CD4-positive, alpha-beta T cell treated with Interleukin-2 at 100 ng/mL for 4 hours (primary cell): ENCODE measurements at regions not wholly inside any gene's neighbourhood (a gene's known extent, or its start where the extent isn't known, plus 50 kb on each side); places are given as distances from the start of the nearest gene placed in this dataset.

ENCODE experiments used
- DNase-seq: peaks from one replicate; pipeline ENCODE4 v3.0.0-alpha.2; 2020; ENCODE audit warnings: low spot score

GRCh38 chr18:24786027-24786426 lies 325.6 kb downstream of the HRH4 start:
- DNase-seq, result no peak

- DNase-seq, result no peak
These were observed 329.9 kb downstream of the HRH4 start for GRCh38 chr18:24790347-24790746.

DNA sequence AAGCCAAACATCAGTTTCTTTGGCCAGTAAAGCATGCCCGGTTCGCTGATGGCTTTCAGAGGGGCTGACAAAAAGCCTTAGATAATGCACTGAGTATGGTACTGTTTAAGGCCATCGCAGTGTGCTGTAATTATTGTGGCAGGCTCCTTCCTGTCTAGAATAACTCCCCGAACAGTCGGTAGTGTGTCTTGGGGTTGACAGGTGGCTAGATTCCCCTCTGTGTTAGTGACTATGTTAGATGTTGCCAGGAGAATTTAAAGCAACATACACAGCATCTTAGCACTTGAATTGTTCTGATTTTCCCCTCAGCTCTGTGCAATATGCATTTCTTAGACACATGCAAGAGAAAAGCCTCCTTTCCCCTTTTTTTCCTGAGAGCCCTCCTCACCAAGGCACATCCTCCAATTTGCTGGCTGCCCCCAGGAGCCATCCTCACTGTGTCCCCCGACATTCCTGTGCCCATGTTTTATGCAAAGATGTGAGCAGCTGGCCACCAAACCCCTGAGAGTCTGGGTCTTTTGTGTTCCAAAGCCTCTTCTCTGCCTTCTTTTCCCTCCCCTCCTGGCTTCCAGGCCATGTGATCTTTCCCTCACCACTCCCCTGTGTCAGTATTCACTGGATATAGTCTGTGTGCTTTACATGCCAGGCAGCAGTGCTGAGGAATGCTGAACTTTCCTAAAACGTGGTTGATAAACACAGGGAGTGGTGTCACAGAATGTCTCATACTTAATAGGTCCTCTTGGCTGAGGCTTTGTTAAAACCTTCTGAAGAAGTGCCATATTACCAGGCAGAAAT lies 331.5 kb downstream of the HRH4 start:
- DNase-seq, result no peak

DNA sequence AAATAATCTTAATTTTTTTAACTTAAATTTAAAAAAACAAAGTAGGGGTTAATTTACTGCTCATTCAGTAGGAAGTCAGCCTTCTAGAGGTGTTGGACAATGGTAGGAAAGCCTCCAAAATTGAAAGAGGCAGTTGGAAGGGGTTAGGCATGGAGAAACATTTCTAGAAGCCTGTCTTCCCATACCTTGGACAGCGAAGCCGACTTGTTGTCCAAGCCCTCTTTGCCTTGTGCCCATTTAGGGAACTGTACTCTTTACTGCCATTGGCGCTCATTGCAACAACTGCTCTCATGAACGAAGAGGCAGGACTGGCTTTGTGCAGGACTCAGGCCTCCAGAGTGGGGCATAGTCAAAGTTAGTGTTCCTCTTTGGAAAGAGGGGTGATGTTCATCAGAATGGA lies 333.3 kb downstream of the HRH4 start:
- no peak for DNase-seq

- DNase-seq, result no peak
These were observed 334.7 kb downstream of the HRH4 start for GRCh38 chr18:24795129-24795528.

DNA sequence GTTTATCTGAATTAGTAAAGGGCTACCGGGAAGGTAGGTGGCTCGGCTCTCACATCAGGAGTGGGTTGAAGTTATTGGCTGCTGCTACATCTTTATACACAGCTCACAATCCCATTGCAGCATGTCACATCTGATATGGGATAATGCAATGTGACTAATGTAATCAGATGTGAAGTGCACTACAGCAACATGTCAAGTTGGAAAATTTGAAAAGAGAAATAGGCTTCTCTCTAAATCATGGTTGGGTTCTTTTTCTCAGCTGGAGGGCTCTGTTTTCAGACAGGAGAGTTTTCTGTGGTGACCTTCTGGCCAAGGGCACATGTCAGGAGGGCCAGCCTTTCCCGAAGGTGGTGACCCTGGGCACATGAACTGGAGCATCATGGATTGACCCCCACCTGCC lies 337.5 kb downstream of the HRH4 start:
- no peak for DNase-seq

DNA sequence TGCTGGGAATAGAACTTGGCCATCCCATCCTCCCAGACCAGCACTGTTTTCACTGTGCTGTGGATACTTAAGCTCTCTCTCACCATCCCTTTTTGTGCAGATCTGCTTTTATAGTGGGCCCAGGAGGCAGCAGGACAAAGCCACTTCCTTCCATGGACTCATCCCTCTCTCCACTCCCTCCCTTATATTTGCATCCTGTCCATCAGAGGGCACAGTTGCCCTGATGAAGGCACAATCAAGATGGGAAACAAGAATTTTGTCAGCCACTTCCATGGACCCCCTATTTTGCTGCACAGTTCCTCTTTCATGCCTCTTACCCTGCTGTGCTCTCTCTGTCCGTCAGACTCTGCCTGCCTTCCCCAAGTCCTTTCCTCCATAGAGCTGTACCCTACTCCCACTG lies 338.7 kb downstream of the HRH4 start:
- DNase-seq, result no peak

GRCh38 chr18:24799720-24800119 lies 339.3 kb downstream of the HRH4 start:
- DNase-seq, result no peak

- DNase-seq, result no peak
These were observed 340.6 kb downstream of the HRH4 start for GRCh38 chr18:24801001-24801400.

DNA sequence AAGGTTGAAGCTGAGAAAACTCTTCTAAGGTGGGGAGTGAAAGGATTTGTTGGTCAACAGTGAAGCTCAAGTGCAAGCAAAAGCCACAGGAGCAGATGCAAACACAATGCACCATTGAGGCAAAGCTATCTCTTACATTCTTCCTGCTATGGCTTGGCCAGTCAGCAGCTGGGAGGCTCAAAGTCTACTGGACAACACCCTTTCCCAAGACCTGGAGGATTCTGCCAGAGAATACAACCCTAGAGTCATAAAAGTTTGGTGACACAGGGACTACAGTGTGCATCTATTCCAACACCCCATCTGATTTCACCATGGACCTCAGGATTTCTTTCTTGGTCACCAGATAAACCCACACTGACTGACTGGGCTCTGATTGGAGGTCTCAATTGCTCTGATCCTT lies 342.0 kb downstream of the HRH4 start:
- DNase-seq, result no peak

DNA sequence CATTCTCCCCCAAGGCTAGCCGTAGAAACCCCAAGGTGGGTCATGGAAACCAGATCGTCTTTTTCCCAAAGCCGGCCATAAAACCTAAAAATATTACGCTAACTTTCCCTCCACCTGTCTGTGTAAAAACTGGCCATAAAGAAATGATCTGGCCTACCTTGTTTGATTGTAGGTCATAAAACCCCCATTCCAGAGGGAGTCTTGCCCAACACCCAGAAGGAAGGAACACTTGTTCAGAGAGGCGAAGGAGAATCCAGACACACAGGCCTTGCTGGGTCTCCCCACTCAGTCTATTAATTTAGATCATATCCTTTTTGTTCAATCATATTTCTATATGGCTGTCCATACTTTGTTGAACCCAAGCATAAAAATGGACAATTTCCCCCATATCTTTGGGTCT lies 344.7 kb downstream of the HRH4 start:
- no peak for DNase-seq

DNA sequence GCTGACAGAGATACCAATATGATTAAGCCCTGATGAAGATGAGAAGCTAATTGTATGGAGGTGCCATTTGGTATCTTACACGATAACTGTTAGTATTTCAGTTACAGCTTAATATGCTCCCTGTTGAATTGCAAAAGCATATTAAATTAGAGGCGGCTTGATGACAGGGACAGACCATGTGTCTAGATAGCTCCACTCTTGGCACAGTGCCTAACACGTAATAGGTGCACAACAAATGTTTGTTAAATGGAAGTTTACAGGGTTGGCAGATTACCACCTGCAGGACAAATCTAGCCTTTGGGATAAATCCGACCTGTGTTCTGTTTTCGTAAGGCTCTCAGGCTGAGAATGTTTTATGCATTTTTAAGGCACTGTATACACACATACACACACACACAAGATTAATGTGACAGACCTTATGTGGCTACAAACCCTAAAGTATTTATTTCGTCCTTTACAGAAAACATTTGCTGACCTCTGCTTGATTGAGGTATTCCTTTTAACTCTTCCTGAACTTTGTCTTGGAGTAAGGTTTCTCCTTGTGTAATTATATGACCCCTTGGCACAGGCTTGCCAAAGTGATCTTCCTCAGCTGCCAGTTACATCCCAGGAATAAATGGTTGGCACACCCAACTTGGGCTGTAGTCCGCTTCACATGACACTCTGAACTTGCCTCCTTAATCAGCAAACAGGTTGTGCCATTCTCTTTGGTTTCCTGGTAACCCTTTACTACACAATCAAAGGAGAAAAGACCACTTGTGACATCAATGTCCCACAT lies 348.9 kb downstream of the HRH4 start:
- no peak for DNase-seq

GRCh38 chr18:24810561-24811305 lies 350.3 kb downstream of the HRH4 start:
- DNase-seq, result no peak

GRCh38 chr18:24811950-24812681 lies 351.7 kb downstream of the HRH4 start:
- no peak for DNase-seq

GRCh38 chr18:24814521-24814920 lies 354.1 kb downstream of the HRH4 start:
- no peak for DNase-seq

DNA sequence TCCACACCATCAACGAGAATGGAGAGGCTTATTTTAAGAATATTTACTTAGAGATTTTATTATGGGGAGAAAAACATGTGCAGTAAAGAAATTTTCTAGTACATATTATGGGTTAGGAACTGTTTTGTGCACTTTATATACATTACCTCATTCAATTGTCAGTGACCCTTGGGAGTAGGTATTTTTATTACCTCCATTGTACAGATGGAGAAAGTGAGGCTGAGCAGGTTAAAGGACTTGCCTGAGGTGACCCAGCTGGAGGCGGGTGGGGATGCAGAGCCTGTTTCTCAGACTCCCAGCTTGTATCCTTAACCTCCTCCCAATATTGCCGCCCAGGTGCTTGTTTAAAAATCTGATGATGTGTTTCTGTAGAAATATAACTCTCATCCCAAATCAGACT lies 356.7 kb downstream of the HRH4 start:
- no peak for DNase-seq

DNA sequence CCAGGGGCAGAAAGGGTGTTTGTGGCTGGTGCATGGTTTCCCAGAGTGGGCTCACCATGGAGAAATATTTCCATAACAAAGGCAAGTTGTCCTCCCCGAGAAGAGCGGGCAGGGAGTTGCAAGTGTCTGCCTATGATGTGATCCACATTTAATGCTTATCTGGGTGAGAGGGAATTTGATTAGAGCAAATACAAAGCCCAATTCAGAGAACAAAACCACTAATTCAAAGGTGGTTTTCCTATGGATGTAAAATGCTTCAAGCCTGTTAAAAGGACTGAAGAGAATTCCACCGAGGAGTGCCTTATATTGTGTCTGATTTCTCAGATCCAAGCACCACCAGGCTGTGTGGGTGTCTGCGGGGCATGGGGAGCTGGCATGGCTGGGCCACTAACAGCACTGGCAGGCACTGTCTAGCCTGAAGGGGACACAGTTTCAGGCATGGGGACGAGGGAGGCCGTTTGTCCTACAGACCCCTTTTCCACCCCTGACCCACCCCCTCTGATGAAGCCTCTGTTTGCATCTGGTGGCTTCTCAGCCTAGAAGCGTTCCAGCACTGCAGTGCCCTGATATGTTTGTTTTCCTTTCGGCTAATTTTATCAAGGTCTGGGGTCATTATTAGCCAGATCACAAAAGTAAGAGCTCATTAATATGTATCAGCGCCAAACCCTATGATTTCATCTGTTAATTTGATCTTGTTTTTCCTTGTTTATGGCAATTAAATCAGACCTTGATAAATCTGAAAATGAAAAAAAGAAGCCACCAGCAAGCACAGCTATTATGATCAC lies 357.3 kb downstream of the HRH4 start:
- DNase-seq, result no peak

DNA sequence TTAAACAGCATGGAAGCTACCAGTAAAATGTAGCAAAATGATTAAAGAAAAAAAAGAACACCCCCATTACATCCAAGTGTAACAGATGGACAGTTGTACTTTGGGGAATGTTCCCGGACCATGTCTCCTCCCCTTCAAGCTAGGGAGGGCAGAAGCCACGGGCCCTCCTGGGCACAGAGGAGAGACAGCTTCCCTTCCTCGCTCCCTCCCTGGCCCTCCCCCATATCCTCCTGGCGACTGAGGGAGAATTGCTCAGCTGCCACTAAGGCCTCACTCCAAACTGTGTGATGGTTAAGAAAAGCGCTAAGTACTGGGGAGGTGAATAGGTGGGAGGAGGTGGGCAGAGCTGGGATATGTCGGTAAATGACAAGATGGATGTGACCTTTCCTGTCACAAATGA lies 358.0 kb downstream of the HRH4 start:
- no peak for DNase-seq

DNA sequence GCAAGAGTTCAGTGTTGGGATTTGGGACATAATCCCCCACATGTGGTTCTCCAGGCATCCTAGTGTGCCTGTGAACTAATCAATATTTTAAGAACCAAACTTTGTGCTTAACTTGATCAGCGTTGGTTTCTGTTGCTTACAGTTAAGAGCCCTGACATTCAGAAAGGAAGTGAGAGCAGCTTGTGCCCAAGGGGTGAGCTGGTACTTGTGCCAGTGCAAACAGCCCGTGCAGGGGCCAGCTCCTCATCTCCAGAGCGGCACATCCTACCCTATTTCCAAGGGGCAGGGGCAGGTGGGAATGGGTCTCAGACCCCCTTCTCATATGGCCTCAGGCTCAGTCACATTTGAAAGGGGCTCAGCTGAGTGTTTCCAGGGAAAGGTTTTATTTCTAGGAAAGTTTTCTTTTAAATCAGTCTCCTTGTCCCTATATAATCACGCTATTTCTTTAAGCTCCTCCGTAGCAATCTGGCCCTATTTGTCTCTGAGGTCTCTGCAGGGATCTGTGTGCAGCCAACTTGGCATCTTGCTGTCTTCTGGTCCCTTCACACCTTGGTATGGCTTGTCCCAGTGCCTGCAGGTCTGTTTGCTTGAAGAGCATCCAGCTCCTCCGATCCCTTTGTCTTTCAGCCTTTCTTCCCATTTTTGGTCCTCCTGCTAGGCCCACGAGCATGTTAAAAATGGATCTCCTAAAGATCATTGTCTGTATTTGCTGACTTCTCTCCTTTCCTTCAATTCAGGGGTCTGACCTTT lies 358.9 kb downstream of the HRH4 start:
- DNase-seq, result no peak

DNA sequence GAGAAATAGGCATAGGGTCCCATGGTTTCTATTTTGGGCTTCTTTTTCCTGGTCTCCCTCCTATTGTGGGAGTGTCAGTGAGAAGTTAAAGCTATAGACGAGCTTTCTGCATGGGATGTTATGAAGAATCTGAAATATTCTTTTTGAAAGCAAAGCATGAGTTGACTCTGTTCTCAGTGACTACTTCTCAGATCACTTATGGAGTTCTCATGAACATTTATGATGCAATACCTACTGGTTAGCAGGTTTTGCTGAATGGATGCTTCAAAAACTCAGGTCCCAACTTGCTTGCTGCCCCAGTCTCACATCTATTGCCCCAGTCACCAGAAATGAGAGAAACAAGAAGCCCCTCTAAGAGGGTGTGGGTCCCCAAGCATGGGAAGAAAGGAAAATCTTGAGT lies 365.0 kb downstream of the HRH4 start:
- DNase-seq, result no peak

GRCh38 chr18:24826605-24827004 lies 366.2 kb downstream of the HRH4 start:
- no peak for DNase-seq
